Ovary (tissue), 3 donors: ENCODE measurements at regions not wholly inside any gene's neighbourhood (a gene's known extent, or its start where the extent isn't known, plus 50 kb on each side); places are given as distances from the start of the nearest gene placed in this dataset.

Source experiments
- POLR2A ChIP-seq: fragments of 450-650 bp; IDR thresholded peaks from one replicate; pipeline ENCODE4 v1.6.1; 2017; ENCODE audit warnings: antibody characterized with exemption, mild to moderate bottlenecking, moderate library complexity
- TF ChIP-seq, protein P1 (sequence below), 3 donors: fragments of 450-650 bp in 2 of 3; fragments of 200-600 bp in 1 of 3; IDR thresholded peaks; one replicate each; pipeline versions ENCODE4 v1.5.1 to v1.8.0; 2016 to 2022; ENCODE audit warnings: antibody characterized with exemption in 3 of 3, mild to moderate bottlenecking in 1 of 3
- donor health status: DM: no; HTN: no; CAD: no.

DNA sequence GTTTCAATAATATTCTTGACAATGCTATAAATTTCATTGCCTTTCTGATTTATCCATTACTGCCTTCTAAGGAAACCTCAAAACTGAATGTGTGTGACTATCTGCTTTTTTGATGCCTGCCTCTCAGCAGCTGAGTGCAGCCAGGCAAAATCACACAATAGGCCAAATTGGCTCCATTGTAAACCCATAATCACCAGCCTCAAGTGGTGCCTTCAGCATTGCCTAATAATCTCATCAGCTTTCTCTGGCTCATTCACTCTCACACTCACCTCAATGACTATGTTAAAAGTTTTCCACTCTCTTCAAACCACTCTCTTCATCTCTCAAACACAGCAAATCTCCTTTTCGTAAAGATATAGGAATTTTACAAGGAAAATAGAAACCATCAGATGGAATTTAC is 182.5 kb upstream of the COL1A2 start:
- TF ChIP-seq, protein P1, sequence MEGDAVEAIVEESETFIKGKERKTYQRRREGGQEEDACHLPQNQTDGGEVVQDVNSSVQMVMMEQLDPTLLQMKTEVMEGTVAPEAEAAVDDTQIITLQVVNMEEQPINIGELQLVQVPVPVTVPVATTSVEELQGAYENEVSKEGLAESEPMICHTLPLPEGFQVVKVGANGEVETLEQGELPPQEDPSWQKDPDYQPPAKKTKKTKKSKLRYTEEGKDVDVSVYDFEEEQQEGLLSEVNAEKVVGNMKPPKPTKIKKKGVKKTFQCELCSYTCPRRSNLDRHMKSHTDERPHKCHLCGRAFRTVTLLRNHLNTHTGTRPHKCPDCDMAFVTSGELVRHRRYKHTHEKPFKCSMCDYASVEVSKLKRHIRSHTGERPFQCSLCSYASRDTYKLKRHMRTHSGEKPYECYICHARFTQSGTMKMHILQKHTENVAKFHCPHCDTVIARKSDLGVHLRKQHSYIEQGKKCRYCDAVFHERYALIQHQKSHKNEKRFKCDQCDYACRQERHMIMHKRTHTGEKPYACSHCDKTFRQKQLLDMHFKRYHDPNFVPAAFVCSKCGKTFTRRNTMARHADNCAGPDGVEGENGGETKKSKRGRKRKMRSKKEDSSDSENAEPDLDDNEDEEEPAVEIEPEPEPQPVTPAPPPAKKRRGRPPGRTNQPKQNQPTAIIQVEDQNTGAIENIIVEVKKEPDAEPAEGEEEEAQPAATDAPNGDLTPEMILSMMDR (IDR thresholded peaks at IDR 0.05), result no peak
- no peak for TF ChIP-seq POLR2A
